DMS53 treated with DMSO at 0.1 percent for 48 hours (cell line): ENCODE measurements at regions not wholly inside any gene's neighbourhood (a gene's known extent, or its start where the extent isn't known, plus 50 kb on each side); places are given as distances from the start of the nearest gene placed in this dataset.
"Not testable (repeated sequence)": the region's sequence is repeated elsewhere in the genome, so short reads cannot be mapped to it uniquely, and the experiment has no call there.

Experiments
- DNase-seq: peaks from one replicate; lab custom pipeline; 2025; ENCODE audit not compliant: unreplicated experiment; lab: John Stamatoyannopoulos, UW

GRCh38 chr2:123696799-123697410, 328.2 kb upstream of the CNTNAP5 start:
- DNase-seq, result no peak

GRCh38 chr2:123715467-123715982, 309.6 kb upstream of the CNTNAP5 start:
- DNase-seq, result no peak

GRCh38 chr2:123717636-123718334, 307.3 kb upstream of the CNTNAP5 start:
- no peak for DNase-seq

- DNase-seq, result no peak
These were observed 304.3 kb upstream of the CNTNAP5 start for GRCh38 chr2:123720760-123721159.

GRCh38 chr2:123723706-123724105, 301.4 kb upstream of the CNTNAP5 start:
- no peak for DNase-seq

- DNase-seq, result peak; percentile 94
These were observed 292.5 kb upstream of the CNTNAP5 start for GRCh38 chr2:123732563-123732962.

- DNase-seq, result no peak
These were observed 287.7 kb upstream of the CNTNAP5 start for GRCh38 chr2:123737371-123737770.

GRCh38 chr2:123738643-123739042, 286.4 kb upstream of the CNTNAP5 start:
- peak; percentile 56 for DNase-seq

GRCh38 chr2:123746006-123746405, 279.1 kb upstream of the CNTNAP5 start:
- no peak for DNase-seq

GRCh38 chr2:123747326-123747725, 277.8 kb upstream of the CNTNAP5 start:
- no peak for DNase-seq

- DNase-seq, result no peak
These were observed 262.9 kb upstream of the CNTNAP5 start for GRCh38 chr2:123762221-123762620.

GRCh38 chr2:123768233-123768632, 256.9 kb upstream of the CNTNAP5 start:
- DNase-seq, result no peak

- DNase-seq, result no peak
These were observed 256.1 kb upstream of the CNTNAP5 start for GRCh38 chr2:123769001-123769400.

GRCh38 chr2:123770996-123771720, 253.9 kb upstream of the CNTNAP5 start:
- DNase-seq, result peak; percentile 9

- no peak for DNase-seq
These were observed 253.0 kb upstream of the CNTNAP5 start for GRCh38 chr2:123771928-123772632.

- DNase-seq, result no peak
These were observed 248.0 kb upstream of the CNTNAP5 start for GRCh38 chr2:123777116-123777515.

- DNase-seq, result no peak
These were observed 241.9 kb upstream of the CNTNAP5 start for GRCh38 chr2:123783164-123783563.

GRCh38 chr2:123785332-123785731, 239.8 kb upstream of the CNTNAP5 start:
- DNase-seq, result no peak

GRCh38 chr2:123791207-123791606, 233.9 kb upstream of the CNTNAP5 start:
- no peak for DNase-seq

- no peak for DNase-seq
These were observed 233.4 kb upstream of the CNTNAP5 start for GRCh38 chr2:123791684-123792083.

- not testable (repeated sequence) for DNase-seq
These were observed 221.0 kb upstream of the CNTNAP5 start for GRCh38 chr2:123804126-123804525.
